MM.1S (cell line): ENCODE measurements at regions not wholly inside any gene's neighbourhood (a gene's known extent, or its start where the extent isn't known, plus 50 kb on each side); places are given as distances from the start of the nearest gene placed in this dataset.

Experiments used
- EZH2phosphoT487 ChIP-seq: fragments of 300-600 bp; sonication (generic); IDR thresholded peaks from 2 replicates; pipeline ENCODE4 v1.6.1; 2018; ENCODE audit warnings: antibody characterized with exemption, low read length
- TF ChIP-seq, protein P1 (sequence below): fragments of 300-600 bp; sonication (generic); IDR thresholded peaks from 2 replicates; pipeline ENCODE4 v1.5.1; 2016; ENCODE audit warnings: antibody characterized with exemption, low read length, mixed read lengths

DNA sequence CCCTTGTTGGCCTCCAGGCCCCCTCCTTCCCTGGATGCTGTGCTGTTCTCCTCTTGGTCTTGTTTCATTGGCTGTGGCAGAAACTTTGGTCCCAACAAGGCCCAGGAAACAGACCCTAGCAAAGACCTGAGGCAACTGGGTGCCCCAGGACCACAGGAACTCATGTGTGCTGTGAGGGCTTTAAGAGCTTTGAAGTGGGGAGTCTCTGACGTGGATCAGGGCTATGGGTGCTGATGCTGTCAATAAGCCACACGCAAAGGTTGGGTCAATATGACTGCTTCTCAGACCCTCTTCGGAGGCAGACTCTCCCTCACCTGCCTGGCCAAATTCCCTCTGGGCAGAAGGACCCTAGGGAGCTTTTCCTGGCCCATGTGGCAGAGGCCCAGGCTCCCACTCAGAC is 91.5 kb upstream of the MLN start:
- TF ChIP-seq, protein P1, sequence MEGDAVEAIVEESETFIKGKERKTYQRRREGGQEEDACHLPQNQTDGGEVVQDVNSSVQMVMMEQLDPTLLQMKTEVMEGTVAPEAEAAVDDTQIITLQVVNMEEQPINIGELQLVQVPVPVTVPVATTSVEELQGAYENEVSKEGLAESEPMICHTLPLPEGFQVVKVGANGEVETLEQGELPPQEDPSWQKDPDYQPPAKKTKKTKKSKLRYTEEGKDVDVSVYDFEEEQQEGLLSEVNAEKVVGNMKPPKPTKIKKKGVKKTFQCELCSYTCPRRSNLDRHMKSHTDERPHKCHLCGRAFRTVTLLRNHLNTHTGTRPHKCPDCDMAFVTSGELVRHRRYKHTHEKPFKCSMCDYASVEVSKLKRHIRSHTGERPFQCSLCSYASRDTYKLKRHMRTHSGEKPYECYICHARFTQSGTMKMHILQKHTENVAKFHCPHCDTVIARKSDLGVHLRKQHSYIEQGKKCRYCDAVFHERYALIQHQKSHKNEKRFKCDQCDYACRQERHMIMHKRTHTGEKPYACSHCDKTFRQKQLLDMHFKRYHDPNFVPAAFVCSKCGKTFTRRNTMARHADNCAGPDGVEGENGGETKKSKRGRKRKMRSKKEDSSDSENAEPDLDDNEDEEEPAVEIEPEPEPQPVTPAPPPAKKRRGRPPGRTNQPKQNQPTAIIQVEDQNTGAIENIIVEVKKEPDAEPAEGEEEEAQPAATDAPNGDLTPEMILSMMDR, result no peak
- TF ChIP-seq EZH2phosphoT487, result no peak
